Central memory CD8-positive, alpha-beta T cell (primary cell): ENCODE measurements at regions not wholly inside any gene's neighbourhood (a gene's known extent, or its start where the extent isn't known, plus 50 kb on each side); places are given as distances from the start of the nearest gene placed in this dataset.
"Not testable (repeated sequence)": the region's sequence is repeated elsewhere in the genome, so short reads cannot be mapped to it uniquely, and the experiment has no call there.

Experiments
- ATAC-seq: fragments of 150-1000 bp; cut with Tn5 transposase; replicated peaks from 2 replicates; pipeline ENCODE4 v1.10.0; 2022; ENCODE audit warnings: mild to moderate bottlenecking, moderate FRiP score, moderate number of reproducible peaks; ENCODE audit not compliant: poor library complexity, severe bottlenecking; ENCODE audit errors: extremely low read depth
- DNase-seq, 2 donors: peaks; one replicate each; pipeline ENCODE4 v3.0.0; 2021; ENCODE audit warnings: low spot score in 2 of 2
- H3K27ac Mint-ChIP-seq: one replicate; pipeline ENCODE4 v1.8.0; 2022; ENCODE audit warnings: low read depth, mild to moderate bottlenecking, moderate library complexity, mixed read lengths
- H3K27me3 Mint-ChIP-seq: one replicate; pipeline ENCODE4 v1.8.0; 2022; ENCODE audit warnings: mixed read lengths
- H3K36me3 Mint-ChIP-seq: one replicate; pipeline ENCODE4 v1.8.0; 2022; ENCODE audit warnings: mild to moderate bottlenecking, moderate library complexity, mixed read lengths; ENCODE audit not compliant: insufficient read depth
- H3K4me1 Mint-ChIP-seq: one replicate; pipeline ENCODE4 v1.8.0; 2022; ENCODE audit warnings: mixed read lengths
- H3K4me3 Mint-ChIP-seq: one replicate; pipeline ENCODE4 v1.8.0; 2022; ENCODE audit warnings: mild to moderate bottlenecking, moderate library complexity, mixed read lengths
- H3K9me3 Mint-ChIP-seq: one replicate; pipeline ENCODE4 v1.8.0; 2022; ENCODE audit warnings: mixed read lengths

DNA sequence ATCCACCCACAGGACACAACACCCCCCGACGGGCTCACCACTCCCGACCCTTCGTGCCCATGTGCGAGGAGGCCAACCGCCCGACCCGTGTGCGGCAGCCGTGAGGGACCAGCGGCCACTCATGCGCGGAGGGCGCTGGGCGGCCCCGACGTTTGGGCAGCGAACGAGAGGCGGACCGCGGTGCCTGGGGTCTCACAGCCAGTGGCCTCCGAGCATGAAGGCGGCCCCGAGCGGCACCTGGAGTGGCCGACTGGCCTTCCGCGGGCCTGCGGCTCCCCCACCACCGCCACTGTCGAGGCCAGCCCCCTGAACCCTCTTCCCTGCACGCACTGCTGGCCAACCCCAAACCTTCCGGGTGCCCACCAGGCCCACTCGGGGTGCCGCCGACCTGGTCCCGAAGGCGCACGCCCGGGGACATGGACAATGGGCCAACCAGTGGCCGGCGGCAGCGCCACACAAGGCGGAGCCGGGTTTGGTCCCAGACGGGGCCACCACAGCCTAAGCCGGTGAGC is 4274.9 kb upstream of the OR11H1 start:
- DNase-seq (no peak), ATAC-seq (no peak)
- Mint-ChIP-seq H3K36me3 (no peaks in the 10 kb centered on the region), H3K27ac (no peak overlapping the region), H3K9me3 (no peaks in the 10 kb centered on the region), H3K4me1 (no peaks in the 10 kb centered on the region), H3K4me3 (no peak overlapping the region), H3K27me3 (no peaks in the 10 kb centered on the region)

GRCh38 chr22:11270981-11271380 is 4257.0 kb upstream of the OR11H1 start:
- H3K4me1 Mint-ChIP-seq, H3K9me3 Mint-ChIP-seq, H3K27me3 Mint-ChIP-seq, ATAC-seq, H3K27ac Mint-ChIP-seq, H3K4me3 Mint-ChIP-seq, DNase-seq, H3K36me3 Mint-ChIP-seq: not testable (repeated sequence)

DNA sequence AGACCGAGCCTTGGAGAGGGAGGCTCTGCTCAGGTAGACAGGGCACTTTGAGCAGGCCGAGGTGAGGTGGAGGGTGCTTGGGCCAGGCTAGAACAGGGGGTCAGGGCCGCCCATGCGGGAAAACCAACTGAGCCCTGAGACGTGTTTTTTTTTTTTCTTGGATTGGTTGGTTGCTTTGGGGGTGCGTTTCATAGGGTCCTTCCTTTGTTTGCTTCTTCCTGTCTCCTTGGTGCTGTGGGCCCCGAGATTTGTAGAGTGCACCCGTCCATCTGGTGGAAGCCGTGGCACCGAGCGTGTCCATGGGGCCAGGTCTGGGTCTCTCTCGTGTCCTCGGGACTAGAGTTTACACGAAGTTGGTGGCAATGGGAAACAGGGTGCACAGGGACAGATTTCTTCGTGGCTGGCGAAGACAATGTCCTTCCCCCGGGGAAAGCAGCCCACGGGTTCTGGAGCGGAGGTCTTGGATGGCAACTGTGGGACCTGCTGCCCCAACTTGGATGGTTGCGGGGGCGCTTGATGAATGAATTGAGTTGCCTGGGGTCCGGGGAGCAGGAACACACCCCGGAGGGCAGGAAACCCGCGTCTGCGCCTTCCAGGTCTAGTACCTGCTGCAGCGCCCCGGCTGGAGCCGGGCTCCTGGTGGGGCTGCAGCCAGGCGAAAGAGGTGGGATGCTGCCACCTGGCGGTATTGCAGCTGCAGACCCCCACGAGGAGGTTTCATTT is 4242.7 kb upstream of the OR11H1 start:
- H3K27me3 Mint-ChIP-seq, H3K27ac Mint-ChIP-seq, ATAC-seq, H3K36me3 Mint-ChIP-seq, H3K4me1 Mint-ChIP-seq, DNase-seq, H3K4me3 Mint-ChIP-seq: not testable (repeated sequence)
- peaks cover 19% of the 10 kb centered on the region for H3K9me3 Mint-ChIP-seq

DNA sequence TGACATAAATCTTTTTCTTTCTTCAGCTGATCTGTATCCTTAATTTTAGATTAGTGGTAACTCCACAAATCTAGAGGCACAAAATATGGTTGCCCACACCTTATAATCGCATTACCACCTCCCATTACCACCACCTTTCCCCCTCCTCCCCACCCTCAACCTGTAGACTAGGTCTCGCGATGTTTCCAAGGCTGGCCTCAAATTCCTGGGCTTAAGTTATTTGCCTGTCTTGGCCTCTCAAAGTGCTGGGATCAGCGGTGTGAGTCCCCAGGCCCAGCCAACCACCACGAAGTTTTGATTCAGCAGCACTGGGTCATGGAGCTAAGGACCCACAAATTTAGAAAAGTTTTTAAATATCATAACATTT is 4242.2 kb upstream of the OR11H1 start:
- not testable (repeated sequence) for ATAC-seq, H3K27me3 Mint-ChIP-seq, H3K4me1 Mint-ChIP-seq, H3K36me3 Mint-ChIP-seq, H3K27ac Mint-ChIP-seq, DNase-seq, H3K4me3 Mint-ChIP-seq
- peaks cover 23% of the 10 kb centered on the region for H3K9me3 Mint-ChIP-seq

DNA sequence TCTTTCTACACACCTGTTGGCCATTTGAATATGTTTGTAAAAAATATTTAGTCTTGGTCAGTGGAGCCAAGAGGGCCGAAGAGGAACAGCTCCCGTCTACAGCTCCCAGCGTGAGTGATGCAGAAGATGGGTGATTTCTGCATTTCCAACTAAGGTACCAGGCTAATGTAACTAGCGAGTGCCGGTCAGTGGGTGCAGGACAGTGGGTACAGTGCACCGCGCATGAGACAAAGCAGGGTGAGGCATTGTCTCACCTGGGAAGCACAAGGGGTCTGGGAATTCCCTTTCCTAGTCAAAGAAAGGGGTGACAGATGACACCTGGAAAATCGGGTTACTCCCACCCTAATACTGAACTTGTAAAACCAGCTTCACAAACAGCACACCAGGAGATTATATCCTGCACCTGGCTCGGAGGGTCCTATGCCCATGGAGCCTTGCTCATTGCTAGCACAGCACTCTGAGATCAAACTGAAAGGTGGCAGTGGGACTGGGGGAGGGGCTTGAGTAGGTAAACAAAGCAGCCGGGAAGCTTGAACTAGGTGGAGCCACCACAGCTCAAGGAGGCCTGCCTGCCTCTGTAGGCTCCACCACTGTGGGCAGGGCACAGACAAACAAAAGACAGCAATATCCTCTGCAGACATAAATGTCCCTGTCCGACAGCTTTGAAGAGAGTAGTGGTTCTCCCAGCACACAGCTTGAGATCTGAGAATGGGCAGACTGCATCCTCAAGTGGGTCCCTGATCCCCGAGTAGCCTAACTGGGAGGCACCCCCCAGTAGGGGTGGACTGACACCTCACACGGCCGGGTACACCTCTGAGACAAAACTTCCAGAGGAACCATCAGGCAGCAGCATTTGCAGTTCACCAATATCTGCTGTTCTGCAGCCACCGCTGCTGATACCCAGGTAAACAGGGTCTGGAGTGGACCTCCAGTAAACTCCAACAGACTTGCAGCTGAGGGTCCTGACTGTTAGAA is 4239.5 kb upstream of the OR11H1 start:
- H3K9me3 Mint-ChIP-seq = peaks cover 40% of the 10 kb centered on the region
- H3K36me3 Mint-ChIP-seq, H3K4me1 Mint-ChIP-seq, H3K27ac Mint-ChIP-seq, ATAC-seq, H3K4me3 Mint-ChIP-seq, H3K27me3 Mint-ChIP-seq, DNase-seq: not testable (repeated sequence)

DNA sequence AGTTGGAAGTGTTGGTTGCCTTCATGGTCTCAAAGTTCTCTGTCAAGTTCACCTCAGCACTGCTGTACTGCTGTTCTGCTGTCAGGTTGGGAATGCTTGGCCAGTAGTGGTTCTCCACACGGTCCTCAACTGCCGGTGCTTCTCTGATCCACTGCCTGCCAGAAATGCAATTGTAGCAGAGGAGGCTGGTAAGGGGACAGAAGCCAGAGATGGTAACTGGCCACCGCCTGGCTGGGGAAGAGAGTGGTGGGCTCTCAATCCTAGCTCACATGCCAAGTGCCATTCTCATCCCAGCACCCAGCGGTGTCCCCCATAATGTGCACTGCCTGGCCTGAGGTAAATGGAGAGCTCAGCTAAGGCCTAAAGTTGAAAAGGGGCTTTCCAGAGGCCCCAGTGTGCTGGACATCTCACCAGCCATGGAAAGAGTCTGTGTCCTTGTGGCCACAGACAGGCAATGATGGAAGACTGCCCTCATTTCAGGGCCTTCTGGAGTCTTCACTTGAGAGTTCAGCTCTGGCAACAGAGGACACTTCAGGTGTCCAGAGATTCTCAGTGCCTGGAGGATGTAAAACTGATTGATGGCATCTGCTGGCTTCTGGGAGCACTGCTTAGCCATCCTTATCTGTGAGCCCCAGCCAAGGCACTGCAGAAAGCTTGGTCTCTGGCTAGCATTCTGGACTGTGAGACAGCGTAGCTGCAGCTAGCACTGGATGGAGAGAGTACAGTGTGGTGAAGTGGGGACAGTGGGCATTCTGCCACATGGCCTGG is 4229.7 kb upstream of the OR11H1 start:
- not testable (repeated sequence) for H3K36me3 Mint-ChIP-seq, H3K4me3 Mint-ChIP-seq, ATAC-seq, H3K27ac Mint-ChIP-seq, DNase-seq, H3K4me1 Mint-ChIP-seq, H3K27me3 Mint-ChIP-seq
- peaks cover 23% of the 10 kb centered on the region for H3K9me3 Mint-ChIP-seq

DNA sequence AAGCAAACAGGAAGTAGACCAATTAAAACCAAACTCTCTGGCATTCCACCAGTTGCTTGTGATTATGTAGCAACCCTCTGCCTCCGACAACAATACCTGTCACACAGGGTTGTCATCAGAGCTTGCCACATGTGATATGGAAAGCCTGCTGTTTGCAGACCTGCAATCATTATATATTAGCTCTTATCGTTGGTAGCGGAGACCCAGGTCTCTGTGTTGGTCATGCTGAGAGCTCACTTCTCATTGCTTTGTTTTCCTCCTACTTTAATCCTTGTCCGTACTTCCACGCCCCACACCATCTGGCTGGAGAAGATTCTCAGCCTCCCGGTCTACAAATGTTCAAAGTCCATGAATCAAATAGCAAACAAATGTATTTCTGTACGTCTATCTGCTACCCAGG is 4225.6 kb upstream of the OR11H1 start:
- ATAC-seq, DNase-seq, H3K27me3 Mint-ChIP-seq, H3K4me3 Mint-ChIP-seq, H3K36me3 Mint-ChIP-seq, H3K4me1 Mint-ChIP-seq, H3K27ac Mint-ChIP-seq: not testable (repeated sequence)
- peaks cover 47% of the 10 kb centered on the region for H3K9me3 Mint-ChIP-seq

GRCh38 chr22:11302904-11303303 is 4225.1 kb upstream of the OR11H1 start:
- H3K27ac Mint-ChIP-seq, ATAC-seq, DNase-seq, H3K27me3 Mint-ChIP-seq, H3K4me1 Mint-ChIP-seq, H3K4me3 Mint-ChIP-seq, H3K36me3 Mint-ChIP-seq: not testable (repeated sequence)
- H3K9me3 Mint-ChIP-seq = peaks cover 52% of the 10 kb centered on the region

DNA sequence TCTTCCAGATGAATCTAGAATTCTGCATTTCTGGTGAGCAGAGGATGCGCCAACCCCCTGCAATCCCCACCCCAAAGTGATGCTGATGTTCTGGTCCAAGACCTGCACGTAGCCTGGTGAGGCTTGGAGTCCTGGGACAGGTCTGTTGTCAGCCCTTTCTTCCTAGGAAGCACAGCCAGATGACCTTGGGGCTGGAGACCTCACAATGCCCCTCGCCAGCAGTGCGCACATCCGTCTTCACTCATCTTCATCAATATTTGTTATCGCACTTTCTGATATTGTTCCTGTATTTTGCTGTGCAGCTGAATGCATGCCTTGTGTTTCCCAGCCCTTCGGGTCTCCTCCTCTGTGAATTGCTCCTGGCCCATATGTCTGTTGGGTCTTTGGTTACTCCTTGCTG is 4222.8 kb upstream of the OR11H1 start:
- H3K27ac Mint-ChIP-seq, H3K36me3 Mint-ChIP-seq, ATAC-seq, H3K4me1 Mint-ChIP-seq, H3K27me3 Mint-ChIP-seq, DNase-seq, H3K4me3 Mint-ChIP-seq: not testable (repeated sequence)
- H3K9me3 Mint-ChIP-seq = peaks cover 46% of the 10 kb centered on the region

- not testable (repeated sequence) for H3K36me3 Mint-ChIP-seq, ATAC-seq, H3K4me3 Mint-ChIP-seq, DNase-seq, H3K4me1 Mint-ChIP-seq, H3K27ac Mint-ChIP-seq, H3K27me3 Mint-ChIP-seq
- peaks cover 54% of the 10 kb centered on the region for H3K9me3 Mint-ChIP-seq
These were observed 4221.0 kb upstream of the OR11H1 start for GRCh38 chr22:11306933-11307518.

- Mint-ChIP-seq H3K27me3 (no peaks in the 10 kb centered on the region), H3K4me1 (no peaks in the 10 kb centered on the region), H3K36me3 (no peaks in the 10 kb centered on the region), H3K4me3 (no peak overlapping the region), H3K27ac (no peak overlapping the region), H3K9me3 (peaks cover 48% of the 10 kb centered on the region)
- ATAC-seq (no peak), DNase-seq (no peak)
These were observed 4220.0 kb upstream of the OR11H1 start for GRCh38 chr22:11307998-11308397.

- H3K27ac Mint-ChIP-seq, H3K4me1 Mint-ChIP-seq, H3K36me3 Mint-ChIP-seq, H3K27me3 Mint-ChIP-seq, ATAC-seq, H3K4me3 Mint-ChIP-seq, DNase-seq: not testable (repeated sequence)
- peaks cover 50% of the 10 kb centered on the region for H3K9me3 Mint-ChIP-seq
These were observed 4218.2 kb upstream of the OR11H1 start for GRCh38 chr22:11309777-11310176.
